Activated CD4-positive, CD25-positive, alpha-beta regulatory T cell treated with anti-CD3 and anti-CD28 coated beads, Interleukin-2, amount 50 U/mL, for 24 hours (primary cell): ENCODE measurements at regions not wholly inside any gene's neighbourhood (a gene's known extent, or its start where the extent isn't known, plus 50 kb on each side); places are given as distances from the start of the nearest gene placed in this dataset.
"Not testable (repeated sequence)": the region's sequence is repeated elsewhere in the genome, so short reads cannot be mapped to it uniquely, and the experiment has no call there.

Experiments
- ATAC-seq, 2 donors: fragments of 150-1000 bp; cut with Tn5 transposase; one replicate each; pipeline ENCODE4 v1.10.0; 2021; ENCODE audit warnings: mild to moderate bottlenecking in 1 of 2, moderate library complexity in 1 of 2

DNA sequence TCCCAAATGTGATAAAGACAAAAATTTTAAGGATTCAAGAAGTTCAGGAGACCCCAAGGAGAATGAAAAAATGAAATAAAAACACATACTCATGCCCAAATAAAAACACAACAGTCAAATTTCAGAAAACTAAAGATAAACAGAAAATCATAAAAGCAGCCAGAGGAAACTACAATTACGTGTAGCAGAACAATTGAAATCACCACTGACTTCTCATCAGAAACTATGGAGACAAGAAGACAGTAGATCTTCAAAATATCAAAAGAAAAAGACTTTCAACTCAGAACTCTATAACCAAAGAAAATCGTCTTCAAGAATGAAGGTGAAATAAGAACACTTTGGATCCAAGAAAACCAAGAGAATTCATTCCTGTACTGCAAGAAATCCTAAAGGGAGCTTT, 54.9 kb downstream of the DIO3 start:
- ATAC-seq = no peak

DNA sequence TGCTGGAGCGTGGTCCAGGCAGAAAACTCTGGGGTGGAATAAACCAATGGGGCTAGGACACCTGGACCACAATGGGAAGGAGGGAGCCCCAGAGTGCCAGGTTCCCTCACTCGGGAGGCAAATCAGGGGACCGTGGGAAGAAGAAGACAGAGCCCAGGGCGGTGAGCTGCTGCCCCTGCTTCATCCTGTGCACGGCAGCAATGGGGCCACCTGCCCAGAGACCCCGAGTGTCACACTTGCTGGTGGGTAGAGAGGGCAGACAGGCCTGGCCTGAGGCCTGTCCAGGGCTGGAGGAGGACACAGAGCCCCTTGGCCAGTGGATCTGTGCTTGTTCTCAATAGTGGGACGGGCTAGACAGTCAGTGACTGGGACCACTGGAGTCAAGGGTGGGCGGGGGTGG, 58.2 kb downstream of the DIO3 start:
- ATAC-seq = no peak

DNA sequence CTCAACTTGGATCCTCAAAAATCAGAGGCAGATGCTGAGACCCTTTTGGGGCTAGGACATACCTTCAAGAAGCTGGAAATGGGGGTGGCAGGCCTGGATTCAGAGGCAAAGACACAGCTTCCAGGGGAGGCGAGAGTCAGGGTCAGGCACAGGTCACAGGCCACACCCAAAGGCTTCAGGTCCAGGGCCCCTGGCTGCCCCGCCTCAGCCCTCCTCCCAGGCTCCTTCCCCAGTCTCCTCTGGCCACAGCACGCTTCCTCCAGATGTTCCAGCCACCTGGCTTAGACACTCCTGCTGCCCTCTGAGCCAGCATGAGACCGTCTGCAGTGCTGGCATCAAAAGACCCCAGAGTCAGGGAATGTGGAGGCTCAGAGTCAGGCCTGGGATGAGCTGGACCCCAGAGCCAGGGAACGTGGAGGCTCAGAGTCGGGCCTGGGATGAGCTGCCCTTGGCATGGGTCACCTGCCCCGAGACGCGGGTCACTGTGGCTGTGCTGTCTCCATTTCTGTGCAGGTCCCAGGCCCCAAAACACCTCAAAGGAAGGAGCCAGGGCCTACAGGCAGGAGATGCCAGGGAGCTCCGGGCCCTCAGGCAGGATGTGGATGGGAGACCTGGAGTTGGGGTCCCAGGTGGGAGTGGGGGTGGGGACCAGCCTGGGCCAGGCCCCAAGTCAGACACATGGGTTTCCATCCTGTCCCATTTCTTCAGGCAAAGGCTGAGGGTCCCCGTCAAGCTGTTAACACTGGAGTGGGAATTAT, 58.9 kb downstream of the DIO3 start:
- no peak for ATAC-seq

DNA sequence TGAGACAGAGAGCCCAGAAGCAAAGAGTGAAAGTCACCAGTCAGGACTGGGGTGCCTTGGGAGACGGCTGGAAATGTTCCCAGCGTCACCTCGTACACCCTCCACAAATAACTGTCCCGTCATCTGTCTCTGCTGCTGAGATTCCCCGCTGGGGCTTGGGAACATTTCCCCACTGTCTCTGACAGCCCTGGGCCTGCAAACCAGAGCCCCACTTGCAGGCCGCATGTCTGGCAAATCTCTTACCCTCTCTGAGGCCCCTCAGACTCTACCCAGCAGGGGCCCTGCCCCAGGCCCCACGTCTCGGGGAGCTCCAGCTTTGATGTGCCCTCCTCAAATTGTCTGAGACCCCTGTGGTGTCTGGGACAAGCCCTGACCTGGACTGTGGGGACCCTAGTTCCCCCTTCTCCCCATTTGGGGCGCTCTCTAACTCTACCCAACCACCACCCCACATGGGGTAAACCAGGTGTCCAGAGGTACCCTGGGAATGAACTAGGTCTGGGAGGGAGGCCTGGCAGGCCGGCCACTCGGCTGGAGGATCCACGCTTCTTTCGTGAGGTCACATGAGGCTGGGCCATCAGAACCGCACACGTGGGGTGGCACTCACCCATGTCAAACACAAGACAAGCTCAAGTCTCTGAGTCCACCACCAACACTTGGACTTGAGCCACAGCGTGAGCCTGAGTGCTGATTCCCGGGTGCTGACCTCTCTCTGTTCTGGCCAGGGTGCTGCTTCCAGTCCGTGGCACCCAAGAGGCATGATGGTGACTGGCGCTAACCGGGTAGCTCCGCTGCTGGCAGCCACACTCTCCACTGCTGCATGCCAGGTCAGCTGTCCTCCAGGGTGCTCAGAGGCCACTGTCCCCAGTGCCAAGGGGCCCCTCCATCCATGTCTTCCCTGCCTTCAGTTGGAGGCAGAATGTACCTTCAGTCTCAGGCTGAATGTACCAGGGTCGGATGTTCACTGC, 59.8 kb downstream of the DIO3 start:
- no peak for ATAC-seq

DNA sequence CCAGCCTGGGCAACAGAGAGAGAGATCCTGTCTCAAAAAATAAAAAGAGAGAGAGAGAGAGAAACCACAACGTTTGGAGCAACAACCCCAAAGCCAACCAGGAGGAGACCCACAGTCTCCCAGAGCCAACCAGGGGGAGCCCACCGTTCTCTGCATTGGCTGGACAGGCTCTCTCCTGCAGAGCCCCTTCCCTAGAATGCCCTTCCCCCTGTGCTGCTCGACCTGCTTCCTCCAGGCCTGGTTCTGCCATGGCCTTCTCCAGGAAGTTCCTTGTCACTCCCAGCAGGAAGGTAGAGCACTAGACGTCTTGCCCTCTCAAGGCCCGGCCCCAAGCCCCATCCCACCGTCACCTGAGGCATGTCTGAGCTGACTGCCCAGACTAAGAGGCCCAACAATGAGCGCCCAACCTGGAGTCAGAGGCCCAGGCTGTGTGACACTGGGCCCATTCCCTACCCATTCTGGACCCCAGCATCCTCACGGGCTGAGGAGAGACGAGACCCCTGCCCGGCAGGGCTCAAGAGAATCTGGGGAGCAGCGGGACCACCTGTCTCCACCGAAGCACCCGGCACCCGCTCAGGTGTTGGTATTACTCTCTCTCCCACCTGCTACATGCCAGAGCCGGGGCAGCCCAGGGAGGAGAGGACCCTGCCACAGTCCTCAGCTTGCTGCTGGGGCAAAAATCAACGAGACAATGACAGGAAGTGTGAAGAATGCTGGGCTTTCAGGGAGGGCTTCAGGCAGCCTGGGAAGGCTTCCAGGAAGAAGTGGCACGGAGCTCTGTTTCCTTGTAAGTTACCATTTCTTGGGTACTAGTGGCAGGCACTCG, 61.2 kb downstream of the DIO3 start:
- no peak for ATAC-seq

DNA sequence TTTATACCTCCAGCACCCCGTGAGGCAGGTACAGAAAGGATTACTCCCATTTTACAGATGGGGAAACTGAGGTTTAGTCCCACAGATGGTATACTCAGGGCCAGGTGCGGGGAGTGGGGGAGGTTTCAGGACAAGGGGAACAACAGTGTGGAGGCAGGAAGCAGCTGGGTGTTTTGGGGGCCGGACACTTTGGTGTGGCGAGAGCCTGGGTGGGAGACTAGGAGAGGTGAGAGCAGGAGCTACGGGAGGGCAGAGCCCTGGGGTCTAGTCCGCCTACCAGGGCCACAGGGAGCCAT, 61.7 kb downstream of the DIO3 start:
- no peak for ATAC-seq

DNA sequence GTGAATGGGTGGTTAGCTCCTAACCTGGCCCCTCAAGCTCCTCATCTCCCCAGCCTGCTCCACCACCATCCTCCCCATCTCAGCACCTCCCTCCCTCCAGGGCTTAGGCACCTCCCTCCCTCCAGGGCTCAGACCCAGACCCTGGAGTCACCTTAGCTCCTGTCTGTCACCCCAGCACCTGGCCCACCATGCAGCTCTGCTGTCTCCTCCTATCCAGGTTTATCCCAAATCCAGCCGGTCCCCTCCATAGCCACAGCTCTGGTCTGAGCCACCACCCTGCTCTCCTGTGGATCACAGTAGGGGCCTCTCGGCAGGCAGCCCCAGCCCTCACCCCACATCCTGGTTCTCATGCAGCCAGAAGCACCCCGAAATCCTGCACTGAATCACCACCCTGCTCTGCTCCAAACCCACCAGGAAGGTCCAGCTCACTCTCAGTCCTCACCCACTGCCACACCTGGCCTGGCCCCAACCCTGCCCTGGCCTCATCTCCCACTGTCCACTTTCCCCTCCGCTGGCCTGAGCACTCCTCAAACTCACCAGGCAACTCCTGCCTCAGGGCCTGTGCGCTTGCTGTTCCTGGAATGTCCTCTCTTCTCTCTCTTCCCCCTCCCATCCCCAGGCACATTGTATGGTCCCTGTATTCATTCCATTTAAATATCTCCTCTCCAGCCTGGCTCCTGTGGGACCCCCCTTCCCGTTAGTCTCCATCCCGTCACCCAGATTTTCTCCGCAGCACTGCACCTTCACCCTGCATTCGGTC, 62.6 kb downstream of the DIO3 start:
- ATAC-seq = no peak

DNA sequence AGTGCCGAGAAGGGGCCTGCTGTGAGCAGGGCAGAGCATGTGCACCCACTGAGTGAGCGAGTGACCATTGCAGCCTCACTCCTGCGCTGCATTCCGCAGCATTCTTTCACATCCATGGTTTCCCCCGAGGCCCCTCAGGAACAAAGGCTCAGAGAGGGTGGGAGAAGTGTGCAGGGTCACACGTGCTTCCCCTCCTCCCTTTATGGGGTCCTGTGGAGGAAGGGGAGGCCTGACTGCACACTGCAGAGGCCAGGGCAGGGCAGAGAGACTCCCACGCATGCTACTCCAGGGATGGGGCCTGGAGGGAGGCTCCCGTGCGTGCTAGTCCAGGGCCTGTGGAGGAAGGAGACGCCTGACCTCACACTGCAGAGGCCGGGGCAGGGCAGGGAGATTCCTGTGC, 63.2 kb downstream of the DIO3 start:
- ATAC-seq = no peak

DNA sequence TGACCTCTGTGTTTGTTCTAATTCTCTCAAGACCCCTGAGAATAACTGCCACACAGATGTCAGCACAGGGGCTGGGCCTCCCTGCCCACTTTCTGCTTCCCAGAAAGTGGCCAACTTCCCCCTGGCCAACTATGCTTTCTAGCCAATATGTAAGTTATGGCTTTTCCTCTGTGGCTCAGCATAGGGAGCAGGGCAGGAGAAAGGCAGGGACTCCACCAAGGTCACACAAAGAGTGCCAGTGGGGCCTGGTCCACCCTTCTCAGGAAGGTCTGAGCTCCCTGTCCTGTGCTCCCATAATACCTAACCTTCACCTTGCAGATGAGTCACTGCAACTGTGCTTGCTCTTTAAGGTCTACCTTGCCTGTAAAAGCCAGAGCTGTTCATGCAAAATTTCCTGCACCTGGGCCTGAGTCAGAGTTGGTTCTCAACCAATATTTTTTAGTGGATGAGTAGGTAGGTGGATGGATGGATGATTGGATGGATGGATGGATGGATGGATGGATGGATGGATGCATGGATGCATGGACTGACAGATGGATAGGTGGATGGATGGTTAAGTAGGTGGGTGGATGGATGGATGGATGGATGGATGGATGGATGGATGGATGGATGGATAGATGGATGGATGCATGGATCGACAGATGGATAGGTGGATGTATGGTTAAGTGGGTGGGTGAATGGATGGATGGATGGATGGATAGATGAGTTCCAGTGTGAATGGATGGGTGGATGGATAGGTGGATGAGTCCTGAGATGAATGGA, 64.2 kb downstream of the DIO3 start:
- no peak for ATAC-seq

DNA sequence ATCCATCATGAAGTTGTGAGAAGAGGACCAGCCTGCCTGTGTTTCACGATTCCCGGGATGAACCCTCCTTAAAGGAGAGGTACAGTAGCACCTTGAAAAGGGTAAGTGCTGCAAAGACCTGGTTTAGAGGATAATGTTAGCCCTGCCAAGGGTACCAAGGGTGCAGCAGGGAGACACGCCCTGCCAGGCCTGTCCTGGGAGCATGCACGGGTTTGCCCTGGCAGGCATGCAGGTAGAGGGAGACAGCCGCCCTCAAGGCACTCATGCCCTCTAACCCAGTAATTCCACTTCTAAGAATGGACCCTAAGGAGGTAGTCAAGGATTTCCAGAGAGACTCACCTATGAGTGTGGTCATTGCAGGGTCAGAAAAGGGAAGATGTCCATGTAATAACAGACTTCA, 65.0 kb downstream of the DIO3 start:
- no peak for ATAC-seq

DNA sequence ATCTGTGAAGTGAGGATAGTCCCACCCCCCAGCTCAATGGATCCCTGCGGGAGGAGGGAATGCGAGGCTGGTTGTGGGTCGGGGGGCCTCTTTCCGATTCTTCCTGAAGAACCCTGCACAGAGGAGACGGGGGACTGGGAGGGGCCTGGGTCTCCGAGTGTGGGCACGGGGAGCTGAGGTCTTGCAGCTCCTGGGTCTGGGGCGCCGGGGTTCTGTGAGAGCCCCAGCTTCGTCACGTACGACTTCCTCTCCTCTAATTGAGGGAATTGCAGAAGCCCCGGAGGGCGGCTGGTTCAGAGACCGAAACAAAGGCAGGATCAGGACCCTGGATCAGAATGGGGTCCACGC, 66.6 kb downstream of the DIO3 start:
- ATAC-seq = no peak

DNA sequence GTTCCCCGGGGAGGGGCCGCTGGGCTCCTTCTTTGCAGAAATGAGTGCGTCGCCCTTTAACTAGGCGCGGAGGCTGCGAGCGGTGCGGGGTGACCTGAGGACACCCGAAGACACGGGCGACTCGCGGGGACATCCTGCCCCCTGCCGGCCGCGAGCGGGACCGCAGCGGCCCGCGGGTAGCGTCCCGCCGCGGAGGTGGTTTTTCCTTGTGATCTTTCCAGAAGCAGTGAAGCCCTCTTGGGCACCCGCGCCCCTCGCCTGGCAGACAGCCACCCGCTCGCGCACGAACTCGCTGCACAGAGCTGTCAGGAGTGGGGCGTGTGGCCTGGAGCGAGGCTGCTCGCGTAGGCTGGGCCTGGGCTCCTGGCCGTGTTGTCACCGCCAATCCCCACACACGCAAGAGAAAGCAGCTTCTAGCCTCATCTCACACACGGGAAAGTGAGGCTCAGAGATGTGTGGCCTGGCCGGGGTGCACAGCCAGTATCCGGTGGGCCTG, 67.2 kb downstream of the DIO3 start:
- ATAC-seq = peak; percentile 84 to 88

DNA sequence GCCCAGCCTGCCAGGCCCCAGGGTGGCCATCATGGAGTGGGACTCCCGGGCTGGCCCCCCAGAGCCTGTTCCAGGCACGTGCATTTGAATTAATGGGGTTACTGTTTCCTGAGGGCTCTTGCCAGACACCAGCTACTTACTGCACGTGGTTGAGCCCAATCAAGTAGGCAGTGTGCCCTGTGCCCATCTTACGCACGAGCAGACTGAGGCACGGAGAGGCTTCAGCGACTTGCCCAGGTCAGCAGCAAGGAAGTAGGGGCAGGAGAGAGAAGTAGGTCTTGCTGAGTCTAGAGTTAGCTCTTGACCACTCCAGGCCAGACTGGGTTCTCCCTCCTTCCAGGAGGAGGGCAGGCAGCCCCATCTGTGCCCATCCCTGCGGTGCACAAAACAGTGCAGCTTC, 67.7 kb downstream of the DIO3 start:
- ATAC-seq = no peak

DNA sequence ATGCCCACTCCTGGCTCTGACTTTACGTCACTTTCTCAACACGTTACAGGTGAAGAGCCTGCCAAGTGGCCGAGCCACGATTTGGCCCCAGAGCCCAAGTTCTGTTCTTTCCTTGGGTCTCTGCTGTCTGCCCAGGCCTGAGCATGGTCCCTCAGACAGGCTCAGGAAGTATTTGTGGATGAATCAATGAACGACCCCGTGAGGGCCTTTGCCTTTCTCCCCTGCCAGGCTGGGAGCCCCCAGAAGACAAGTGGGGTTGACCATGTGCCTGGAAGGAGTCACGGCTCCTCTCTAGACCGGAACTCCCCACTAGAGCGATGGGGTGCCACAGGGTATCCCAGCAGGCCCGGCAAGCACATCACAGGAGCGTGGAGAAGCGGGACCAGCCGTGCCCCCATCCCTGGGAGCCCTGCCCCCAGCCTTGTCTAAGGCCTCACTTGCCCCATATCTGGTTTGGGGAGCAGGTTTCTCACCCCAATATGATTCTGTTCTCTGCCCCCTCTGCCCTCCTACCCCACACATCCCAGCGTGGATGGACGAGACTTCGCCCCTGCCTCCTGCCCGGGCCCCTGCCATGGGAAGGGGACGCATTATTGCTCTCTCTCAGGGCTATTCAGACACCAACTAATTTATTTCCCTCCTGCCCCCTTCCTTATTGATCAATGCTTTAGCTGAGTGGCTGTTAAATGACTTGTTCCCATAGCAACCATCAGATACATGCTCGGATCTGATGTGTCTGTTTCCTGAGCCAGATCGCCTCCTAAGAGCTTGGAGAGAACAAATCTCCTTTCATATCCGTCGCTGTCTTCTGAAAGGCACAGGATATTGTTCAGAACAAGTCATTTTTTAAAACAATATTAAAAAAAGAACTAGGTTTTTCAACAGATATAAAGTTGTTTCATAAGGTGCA, 69.0 kb downstream of the DIO3 start:
- ATAC-seq = no peak

DNA sequence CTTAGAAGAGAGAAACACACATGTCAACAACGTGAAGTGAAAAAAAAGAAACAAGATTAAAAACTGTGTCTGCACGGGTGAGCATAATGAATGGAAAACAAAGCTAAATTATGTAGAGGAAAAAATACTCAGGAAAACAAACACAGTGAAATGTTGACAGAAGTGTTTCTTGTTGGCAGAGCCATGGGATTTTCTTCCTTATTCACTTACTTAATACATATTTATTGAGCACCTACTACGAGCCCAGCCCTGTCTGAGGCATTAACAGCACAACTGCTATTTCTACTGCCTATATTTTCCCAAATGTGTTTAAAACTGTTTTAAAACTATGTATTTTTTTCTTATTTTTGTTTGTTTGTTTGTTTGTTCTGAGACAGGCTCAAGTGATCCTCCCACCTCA, 69.9 kb downstream of the DIO3 start:
- no peak for ATAC-seq

DNA sequence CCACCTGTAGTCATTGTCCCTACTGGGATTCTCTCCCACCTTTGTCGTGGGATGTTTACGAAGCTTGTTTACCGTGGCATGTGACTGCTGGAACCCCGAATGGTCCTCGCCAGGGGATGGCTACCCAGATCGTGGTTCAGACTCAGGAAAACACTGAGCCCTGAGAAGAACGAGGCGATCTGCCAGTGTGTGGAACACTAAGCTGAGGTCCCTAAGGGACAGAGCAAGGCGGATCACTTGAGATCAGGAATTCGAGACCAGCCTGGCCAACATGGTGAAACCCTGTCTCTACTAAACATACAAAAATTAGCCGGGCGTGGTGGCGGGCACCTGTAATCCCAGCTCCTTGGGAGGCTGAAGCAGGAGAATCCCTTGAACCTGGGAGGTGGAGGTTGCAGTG, 70.7 kb downstream of the DIO3 start:
- not testable (repeated sequence) for ATAC-seq

DNA sequence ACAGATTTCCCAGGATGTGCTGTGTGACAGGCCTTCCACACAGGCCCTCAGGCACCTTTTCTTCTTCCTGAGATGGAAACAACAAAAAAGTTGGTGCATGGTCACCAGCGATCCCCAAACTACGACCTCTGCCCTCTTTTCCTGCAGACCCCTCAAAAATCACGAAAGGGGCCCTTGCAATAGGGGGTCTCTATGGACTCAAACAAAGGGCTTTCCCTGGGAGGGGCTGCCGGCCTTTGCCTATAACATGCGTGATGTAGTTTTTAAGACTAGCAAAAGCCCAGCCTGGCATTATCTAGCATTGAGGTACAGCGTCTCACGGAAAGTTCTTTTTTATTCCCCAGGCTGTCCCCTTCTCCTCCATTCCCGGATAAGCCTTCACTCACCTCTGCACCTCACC, 71.2 kb downstream of the DIO3 start:
- ATAC-seq = no peak

DNA sequence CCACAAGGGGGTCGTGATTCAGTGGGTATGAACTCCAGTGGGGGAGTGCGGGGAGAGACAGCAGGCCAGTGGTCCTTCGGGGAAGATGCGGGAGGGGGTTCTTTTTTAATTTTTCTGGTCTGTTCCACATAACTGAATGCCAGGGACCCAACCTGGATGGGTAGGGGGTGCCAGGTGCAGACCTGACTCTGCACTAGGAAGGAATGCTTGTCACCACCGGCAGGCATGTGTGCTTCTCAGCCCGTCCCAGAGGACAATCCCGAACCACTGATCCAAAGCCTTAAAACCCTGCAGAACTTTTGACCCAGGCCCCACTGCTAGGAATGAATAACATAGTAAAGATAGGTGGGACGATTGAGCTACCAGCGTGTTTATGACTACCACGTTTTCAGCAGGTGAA, 72.0 kb downstream of the DIO3 start:
- ATAC-seq = no peak

DNA sequence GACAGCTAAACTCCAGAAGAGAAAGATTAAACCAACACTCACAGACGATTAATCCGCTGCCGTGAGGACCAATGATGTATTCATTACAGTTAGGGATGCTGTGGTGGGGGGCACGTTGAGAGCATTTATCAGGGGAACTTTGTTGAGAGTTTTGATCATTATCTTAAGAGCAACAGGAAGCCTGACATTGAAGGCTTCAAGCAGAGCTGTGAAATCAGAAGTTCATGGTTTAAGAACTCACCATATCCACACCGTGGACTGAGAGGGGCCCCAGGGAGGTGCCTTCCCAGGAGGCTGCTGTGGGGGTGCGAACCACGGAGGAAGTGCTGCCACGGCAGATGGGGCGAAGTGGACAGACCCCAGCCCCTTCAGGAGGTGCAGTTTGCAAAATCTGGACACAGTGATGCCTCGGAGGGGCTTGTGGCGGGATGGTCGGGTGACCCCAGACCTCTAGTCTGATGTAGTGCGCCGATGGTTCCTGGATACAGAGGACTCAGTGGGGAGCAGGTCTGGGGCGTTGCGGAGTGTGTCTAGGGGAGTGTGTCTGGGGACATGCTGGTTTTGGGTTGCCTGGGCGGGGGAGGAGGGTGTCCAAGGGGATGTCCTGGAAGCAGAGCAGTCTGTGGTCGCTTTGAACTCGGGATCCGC, 73.0 kb downstream of the DIO3 start:
- ATAC-seq = no peak
